A673 (cell line): ENCODE measurements at regions not wholly inside any gene's neighbourhood (a gene's known extent, or its start where the extent isn't known, plus 50 kb on each side); places are given as distances from the start of the nearest gene placed in this dataset.

Experiments
- BruUV-seq: library from RNA; stranded (reverse); fragments of 400-500 nt; replicated peaks from 2 replicates; lab custom pipeline; 2021; lab: Mats Ljungman, UMichigan
- CTCF ChIA-PET: fragments of 300-600 bp; sonication (Branson Sonifier 250); formaldehyde crosslinking; loops from one replicate; lab custom pipeline; 2022; ENCODE audit warnings: antibody characterized with exemption; lab: Charles Lee
- POLR2A ChIA-PET: fragments of 300-600 bp; sonication (Branson Sonifier 250); formaldehyde crosslinking; loops from one replicate; lab custom pipeline; 2022; ENCODE audit warnings: antibody characterized with exemption; ENCODE audit not compliant: low non-redundant PET; lab: Charles Lee
- DNase-seq: peaks from one replicate; pipeline ENCODE4 v3.0.0-alpha.2; 2015; ENCODE audit warnings: low spot score
- H3K27ac ChIP-seq: fragments of 200-600 bp; sonication (generic); 2 replicates; pipeline ENCODE4 v1.5.1; 2016; ENCODE audit warnings: mixed run types, low read depth, mild to moderate bottlenecking, mixed read lengths, antibody characterized with exemption, low read length; ENCODE audit not compliant: poor library complexity, severe bottlenecking
- H3K27me3 ChIP-seq: fragments of 200-600 bp; sonication (generic); replicated peaks from 2 replicates; pipeline ENCODE4 v1.6.1; 2017; ENCODE audit warnings: mixed run types, low read depth, mild to moderate bottlenecking, mixed read lengths, antibody characterized with exemption, low read length; ENCODE audit not compliant: insufficient read depth, poor library complexity
- H3K36me3 ChIP-seq: fragments of 200-600 bp; sonication (generic); 2 replicates; pipeline ENCODE4 v1.6.1; 2016; ENCODE audit warnings: mixed run types, mild to moderate bottlenecking, mixed read lengths, antibody characterized with exemption, low read length; ENCODE audit not compliant: insufficient read depth, poor library complexity, severe bottlenecking
- H3K4me1 ChIP-seq: fragments of 200-600 bp; sonication (generic); 2 replicates; pipeline ENCODE4 v1.6.1; 2017; ENCODE audit warnings: mixed run types, mild to moderate bottlenecking, mixed read lengths, antibody characterized with exemption, low read length; ENCODE audit not compliant: insufficient read depth, poor library complexity, severe bottlenecking
- H3K4me3 ChIP-seq: fragments of 200-600 bp; sonication (generic); 2 replicates; pipeline ENCODE4 v1.5.1; 2016; ENCODE audit warnings: low read depth, mixed run types, mild to moderate bottlenecking, mixed read lengths, low read length; ENCODE audit not compliant: poor library complexity, severe bottlenecking
- H3K9me3 ChIP-seq: fragments of 200-600 bp; sonication (generic); 2 replicates; pipeline ENCODE4 v1.6.1; 2016; ENCODE audit warnings: mixed run types, low read depth, mild to moderate bottlenecking, mixed read lengths, antibody characterized with exemption, low read length; ENCODE audit not compliant: poor library complexity, severe bottlenecking
- CTCF ChIP-seq: fragments of 300-800, 200-600 bp; sonication (generic); conservative IDR thresholded peaks from 2 replicates; pipeline ENCODE4 v1.5.1; 2017; ENCODE audit warnings: low read depth, mild to moderate bottlenecking, antibody characterized with exemption, low read length, moderate library complexity, mixed read lengths
- EZH2 ChIP-seq: fragments of 200-600 bp; sonication (generic); IDR thresholded peaks from 2 replicates; pipeline ENCODE4 v1.6.1; 2017; ENCODE audit warnings: borderline replicate concordance, low read depth, mild to moderate bottlenecking, mixed read lengths, antibody characterized with exemption, low read length; ENCODE audit not compliant: poor library complexity, severe bottlenecking
- intact Hi-C: fragments of 100-400 bp; cut with micrococcal nuclease; formaldehyde crosslinking; loops from one replicate; pipeline ENCODE4 v1.10.0; 2022; ENCODE audit not compliant: unreplicated experiment

- no peaks in the 10 kb centered on the region for H3K4me1 ChIP-seq
- H3K27me3 ChIP-seq: no peaks in the 10 kb centered on the region
- intact Hi-C loops: no loop called here
- ChIA-PET POLR2A (no interaction called here), CTCF (no interaction called here)
- H3K4me3 ChIP-seq: no peak overlapping the region
- BruUV-seq: no TSS peak
- no peak for DNase-seq
- H3K9me3 ChIP-seq: no peaks in the 10 kb centered on the region
- H3K36me3 ChIP-seq: no peaks in the 10 kb centered on the region
- H3K27ac ChIP-seq: no peak overlapping the region
- TF ChIP-seq EZH2 (no peak), CTCF (no peak)
Measured at GRCh38 chr1:25145775-25146393, 86.4 kb downstream of the SYF2 start.

- H3K9me3 ChIP-seq: no peaks in the 10 kb centered on the region
- H3K36me3 ChIP-seq: no peaks in the 10 kb centered on the region
- H3K4me3 ChIP-seq: no peak overlapping the region
- TF ChIP-seq CTCF (no peak), EZH2 (no peak)
- BruUV-seq: no TSS peak
- intact Hi-C loops: no loop called here
- DNase-seq: peak; percentile 49
- CTCF ChIA-PET: no interaction called here
- POLR2A ChIA-PET: no interaction called here
- no peaks in the 10 kb centered on the region for H3K4me1 ChIP-seq
- H3K27me3 ChIP-seq: no peaks in the 10 kb centered on the region
- H3K27ac ChIP-seq: no peak overlapping the region
Measured at GRCh38 chr1:25140073-25140797, 92.1 kb downstream of the SYF2 start.

- no peaks in the 10 kb centered on the region for H3K36me3 ChIP-seq
- no TSS peak for BruUV-seq
- TF ChIP-seq CTCF (no peak), EZH2 (no peak)
- no peak overlapping the region for H3K4me3 ChIP-seq
- no peaks in the 10 kb centered on the region for H3K9me3 ChIP-seq
- POLR2A ChIA-PET: no interaction called here
- H3K27ac ChIP-seq: no peak overlapping the region
- CTCF ChIA-PET: no interaction called here
- intact Hi-C loops: no loop called here
- H3K4me1 ChIP-seq: no peaks in the 10 kb centered on the region
- DNase-seq: no peak
- H3K27me3 ChIP-seq: no peaks in the 10 kb centered on the region
Measured at GRCh38 chr1:25137521-25138395, 94.5 kb downstream of the SYF2 start.
